ENCODE measurements at regions not wholly inside any gene's neighbourhood (a gene's known extent, or its start where the extent isn't known, plus 50 kb on each side); places are given as distances from the start of the nearest gene placed in this dataset.

GRCh38 chr9:78563269-78563668, 266.3 kb downstream of the PSAT1 start:
- DNase-seq: no peak

- no peak for DNase-seq
Measured at GRCh38 chr9:78565481-78565880, 268.6 kb downstream of the PSAT1 start.

- no peak for DNase-seq
Measured at GRCh38 chr9:78566521-78566920, 269.6 kb downstream of the PSAT1 start.

DNA sequence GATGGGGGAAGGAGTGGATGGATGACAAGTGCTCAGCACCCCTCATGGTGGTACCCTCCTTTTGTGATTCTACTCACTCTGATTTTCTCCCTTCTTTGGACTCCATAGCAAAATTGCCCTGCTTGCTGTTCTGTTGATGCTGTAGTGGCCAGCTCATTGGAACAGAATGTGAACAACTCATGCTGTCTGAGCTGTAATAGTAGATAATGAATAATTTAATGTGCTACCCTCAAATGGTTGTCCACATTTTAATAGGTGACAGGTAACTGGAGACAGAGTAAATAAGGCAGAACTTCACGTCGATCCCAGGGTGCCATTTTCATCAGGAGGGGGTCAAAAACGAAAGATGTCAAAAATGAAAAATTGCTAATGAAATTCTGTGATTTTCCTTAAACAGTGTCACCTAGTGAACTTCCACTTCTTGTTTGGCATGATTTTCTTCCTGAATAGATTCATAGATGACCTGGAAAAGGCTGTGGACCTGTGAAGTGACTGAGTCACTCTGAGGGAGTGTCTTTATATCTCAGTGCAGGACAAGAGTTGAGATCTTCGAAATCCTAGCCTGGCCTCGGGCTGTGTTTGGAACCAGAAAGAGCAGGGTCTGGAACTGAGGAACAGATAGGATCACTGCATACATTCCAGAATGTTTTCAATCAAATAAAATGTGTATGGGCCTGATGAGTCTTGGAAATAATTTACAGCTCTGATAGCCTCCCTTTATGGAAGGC, 270.2 kb downstream of the PSAT1 start:
- no peak for DNase-seq

DNA sequence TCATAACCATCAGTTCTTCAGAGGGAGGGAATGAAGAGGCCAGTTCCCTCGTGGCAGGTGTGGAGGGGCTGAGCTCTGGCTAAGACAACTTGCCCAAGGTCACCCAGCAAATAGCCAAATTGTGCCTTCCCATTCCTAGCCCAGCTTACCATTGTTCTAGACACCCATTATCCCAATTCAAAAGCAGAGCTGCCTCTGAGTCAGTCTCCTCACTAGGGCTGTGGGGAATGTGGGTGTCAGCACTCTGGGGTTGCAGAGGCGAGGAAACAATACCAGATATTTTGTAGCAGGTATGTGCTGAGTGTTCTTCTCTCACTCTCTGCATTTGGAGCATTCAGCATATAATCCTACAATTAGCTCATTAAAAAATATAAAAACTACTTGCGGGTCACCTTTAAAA, 270.8 kb downstream of the PSAT1 start:
- DNase-seq: no peak

DNA sequence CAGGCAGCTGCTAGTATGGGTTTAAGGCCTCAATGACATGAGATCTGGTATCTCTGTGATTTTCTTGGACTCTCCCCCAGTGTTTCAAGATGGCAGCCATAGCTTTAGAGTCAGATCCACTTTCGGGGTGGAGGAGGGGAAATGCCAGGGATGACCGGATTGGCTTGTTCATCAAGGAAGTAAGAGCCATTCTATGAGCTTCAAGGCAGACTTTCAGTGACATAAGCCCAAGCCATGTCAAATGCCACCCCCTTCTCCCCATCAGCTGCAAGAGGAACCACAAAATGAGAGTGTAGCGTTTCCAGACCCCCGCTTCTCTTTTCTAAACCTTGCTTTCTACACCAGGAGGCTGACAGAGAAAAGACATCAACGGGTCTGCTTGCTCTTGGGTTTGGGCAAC, 271.8 kb downstream of the PSAT1 start:
- DNase-seq: no peak

GRCh38 chr9:78572266-78572665, 275.3 kb downstream of the PSAT1 start:
- DNase-seq: no peak

- DNase-seq: no peak
Measured at GRCh38 chr9:78573205-78573604, 276.3 kb downstream of the PSAT1 start.

- no peak for DNase-seq
Measured at GRCh38 chr9:78573669-78574068, 276.7 kb downstream of the PSAT1 start.

GRCh38 chr9:78574354-78575045, 277.6 kb downstream of the PSAT1 start:
- DNase-seq: no peak

GRCh38 chr9:78575081-78575480, 278.2 kb downstream of the PSAT1 start:
- DNase-seq: no peak

GRCh38 chr9:78575771-78576170, 278.8 kb downstream of the PSAT1 start:
- no peak for DNase-seq

GRCh38 chr9:78577156-78577906, 280.4 kb downstream of the PSAT1 start:
- DNase-seq: no peak

DNA sequence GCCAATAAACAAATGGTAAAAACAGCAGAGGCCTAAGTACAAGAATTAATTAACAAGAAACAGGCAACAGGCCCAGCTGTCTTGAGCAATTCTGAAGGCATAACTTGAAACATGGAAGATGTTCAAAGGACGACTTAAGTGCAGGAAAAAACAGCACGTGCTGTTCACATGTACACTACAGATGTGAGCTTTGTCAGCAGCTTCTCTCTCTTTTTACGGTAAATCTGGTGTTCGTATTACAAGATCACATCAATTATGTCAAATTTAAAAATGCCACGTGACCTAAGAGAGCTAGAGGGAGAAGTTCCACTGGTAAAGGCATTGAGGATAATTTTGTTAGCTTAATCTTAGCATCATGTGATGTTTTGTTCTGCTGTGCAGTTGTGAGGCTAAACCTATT, 281.1 kb downstream of the PSAT1 start:
- peak in 1 of 2 donors; percentile 10 for DNase-seq

- no peak for DNase-seq
Measured at GRCh38 chr9:78582821-78583220, 285.9 kb downstream of the PSAT1 start.

DNA sequence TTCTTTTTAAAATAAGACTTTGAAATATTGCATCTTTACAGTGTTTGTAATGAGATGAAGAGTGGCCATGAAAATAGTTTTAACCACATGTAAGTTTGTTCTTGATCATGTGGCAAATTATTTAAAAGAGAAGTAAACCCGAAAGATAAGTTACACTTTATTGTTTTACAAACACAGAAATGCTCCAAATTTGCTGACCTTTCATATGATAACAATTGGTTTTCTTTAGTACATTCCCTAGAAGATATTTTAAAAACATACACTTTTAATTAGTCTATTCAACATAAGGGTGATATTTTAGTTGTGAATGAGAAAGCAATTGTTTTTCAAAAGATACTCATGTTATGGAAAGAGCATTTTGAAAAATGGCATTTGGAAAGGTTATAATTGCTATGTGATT, 287.7 kb downstream of the PSAT1 start:
- no peak for DNase-seq

GRCh38 chr9:78585909-78586308, 289.0 kb downstream of the PSAT1 start:
- DNase-seq: no peak

DNA sequence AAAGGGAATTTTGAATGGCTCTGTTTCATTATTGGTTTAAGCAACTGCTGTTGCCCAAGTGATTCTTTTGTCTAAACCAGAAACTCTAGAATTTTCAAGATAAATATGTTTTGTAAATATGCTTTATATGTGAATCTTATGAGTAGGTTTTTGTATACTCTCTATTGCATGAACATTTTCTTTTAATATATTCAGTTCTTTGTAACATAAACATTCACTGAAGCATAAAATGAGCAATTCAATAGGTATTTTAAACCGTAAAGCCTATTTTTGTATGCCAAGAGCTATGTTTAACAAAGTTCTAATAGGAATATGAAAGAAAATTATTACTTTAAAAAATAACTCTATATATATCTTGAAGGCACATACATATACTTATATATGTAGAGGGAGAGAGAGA, 293.1 kb downstream of the PSAT1 start:
- no peak for DNase-seq

DNA sequence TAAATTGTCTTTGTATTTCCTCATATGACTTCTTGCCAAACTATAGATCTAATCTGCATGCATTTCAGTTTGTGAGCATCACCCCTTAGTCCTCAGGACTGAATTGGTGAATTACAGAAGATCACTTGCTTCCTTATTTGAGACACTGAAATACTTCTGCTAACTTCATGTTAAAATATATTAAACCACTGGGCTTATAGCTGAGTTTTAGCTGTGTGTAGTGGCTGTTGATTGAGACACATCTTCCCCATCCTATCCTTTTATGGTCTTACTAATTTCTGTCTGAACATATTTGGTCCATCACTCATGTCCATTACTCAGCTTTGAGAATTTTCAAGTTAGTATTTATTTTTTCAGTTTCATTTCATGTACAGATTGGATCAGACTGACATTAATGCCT, 295.9 kb downstream of the PSAT1 start:
- no peak for DNase-seq

- no peak for DNase-seq
Measured at GRCh38 chr9:78595200-78595945, 298.4 kb downstream of the PSAT1 start.

DNA sequence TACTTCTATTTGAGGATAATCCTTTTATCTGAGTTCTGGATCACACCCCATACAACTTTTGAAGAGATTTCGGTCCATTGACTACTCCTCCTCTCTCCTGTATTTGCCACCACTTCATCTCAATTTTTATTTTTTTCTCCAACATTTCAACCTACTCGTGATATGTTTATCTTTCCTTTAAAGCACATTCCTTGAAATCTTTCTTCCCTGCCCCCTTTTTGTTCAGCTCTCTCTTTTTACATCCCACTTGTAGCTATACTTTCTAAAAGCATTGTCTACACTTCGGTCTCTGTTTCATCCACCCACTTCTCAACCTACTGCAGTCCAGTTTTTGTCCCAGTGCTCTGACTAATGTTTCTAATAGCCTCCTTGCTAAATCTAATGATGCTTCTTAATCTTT, 299.4 kb downstream of the PSAT1 start:
- DNase-seq: no peak

DNA sequence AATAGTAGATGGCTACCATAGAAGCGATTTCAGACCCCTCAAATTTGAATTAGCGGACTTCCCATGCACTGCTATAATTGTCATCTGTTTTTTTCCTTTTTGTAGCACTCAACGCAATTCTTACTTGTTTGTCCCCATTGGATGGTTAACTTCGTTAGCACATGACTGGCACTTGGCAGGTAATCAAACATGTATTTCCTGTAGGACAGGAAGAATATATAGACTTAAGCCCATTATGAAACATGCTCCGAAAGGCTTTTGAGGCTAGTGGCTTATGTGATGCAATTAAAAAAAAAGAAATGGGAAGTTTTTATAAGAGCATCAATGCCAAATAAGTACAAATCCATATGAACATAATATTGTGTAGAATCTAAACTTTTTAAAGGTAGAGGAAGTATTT, 301.2 kb downstream of the PSAT1 start:
- no peak for DNase-seq
